ENCODE measurements at regions not wholly inside any gene's neighbourhood (a gene's known extent, or its start where the extent isn't known, plus 50 kb on each side); places are given as distances from the start of the nearest gene placed in this dataset.

GRCh38 chr5:145493435-145493834 is 341.7 kb downstream of the PRELID2 start:
- TF ChIP-seq SIN3A (IDR thresholded peaks at IDR 0.05; ENCODE audit: borderline replicate concordance, insufficient read depth, low read length) (no peak), FOXP2 (optimal IDR thresholded peaks at IDR 0.05; ENCODE audit: borderline replicate concordance, extremely low read depth, extremely low read length, insufficient read depth) (no peak), REST (IDR thresholded peaks at IDR 0.05; ENCODE audit: insufficient read depth in 1 of 2, low read depth in 2 of 2, low read length in 2 of 2) (no peak), POLR2AphosphoS5 (IDR thresholded peaks at IDR 0.05; ENCODE audit: low read depth, low read length) (no peak), TAF1 (IDR thresholded peaks at IDR 0.05; ENCODE audit: borderline replicate concordance, insufficient read depth, low read length) (no peak)

GRCh38 chr5:145489516-145489915 is 345.6 kb downstream of the PRELID2 start:
- TF ChIP-seq REST (IDR thresholded peaks at IDR 0.05; ENCODE audit: insufficient read depth in 1 of 2, low read depth in 2 of 2, low read length in 2 of 2), result no peak
- no peak for TF ChIP-seq SIN3A (IDR thresholded peaks at IDR 0.05; ENCODE audit: borderline replicate concordance, insufficient read depth, low read length)
- TF ChIP-seq POLR2AphosphoS5 (IDR thresholded peaks at IDR 0.05; ENCODE audit: low read depth, low read length), result no peak
- TF ChIP-seq FOXP2 (optimal IDR thresholded peaks at IDR 0.05; ENCODE audit: borderline replicate concordance, extremely low read depth, extremely low read length, insufficient read depth), result no peak

- no peak for TF ChIP-seq SIN3A (IDR thresholded peaks at IDR 0.05; ENCODE audit: borderline replicate concordance, insufficient read depth, low read length)
- no peak for TF ChIP-seq REST (IDR thresholded peaks at IDR 0.05; ENCODE audit: insufficient read depth in 1 of 2, low read depth in 2 of 2, low read length in 2 of 2)
- TF ChIP-seq FOXP2 (optimal IDR thresholded peaks at IDR 0.05; ENCODE audit: borderline replicate concordance, extremely low read depth, extremely low read length, insufficient read depth), result no peak
- no peak for TF ChIP-seq POLR2AphosphoS5 (IDR thresholded peaks at IDR 0.05; ENCODE audit: low read depth, low read length)
- TF ChIP-seq TAF1 (IDR thresholded peaks at IDR 0.05; ENCODE audit: borderline replicate concordance, insufficient read depth, low read length), result no peak
Observed at GRCh38 chr5:145484158-145484557, 351.0 kb downstream of the PRELID2 start.

GRCh38 chr5:145483212-145483611 is 351.9 kb downstream of the PRELID2 start:
- no peak for TF ChIP-seq TAF1 (IDR thresholded peaks at IDR 0.05; ENCODE audit: borderline replicate concordance, insufficient read depth, low read length)

GRCh38 chr5:145479857-145480256 is 355.3 kb downstream of the PRELID2 start:
- TF ChIP-seq TAF1 (IDR thresholded peaks at IDR 0.05; ENCODE audit: borderline replicate concordance, insufficient read depth, low read length) (no peak), REST (IDR thresholded peaks at IDR 0.05; ENCODE audit: insufficient read depth in 1 of 2, low read depth in 2 of 2, low read length in 2 of 2) (no peak), SIN3A (IDR thresholded peaks at IDR 0.05; ENCODE audit: borderline replicate concordance, insufficient read depth, low read length) (no peak), POLR2AphosphoS5 (IDR thresholded peaks at IDR 0.05; ENCODE audit: low read depth, low read length) (no peak), FOXP2 (optimal IDR thresholded peaks at IDR 0.05; ENCODE audit: borderline replicate concordance, extremely low read depth, extremely low read length, insufficient read depth) (no peak)
